ENCODE measurements at regions not wholly inside any gene's neighbourhood (a gene's known extent, or its start where the extent isn't known, plus 50 kb on each side); places are given as distances from the start of the nearest gene placed in this dataset.
"Not testable (repeated sequence)": the region's sequence is repeated elsewhere in the genome, so short reads cannot be mapped to it uniquely, and the experiment has no call there.

DNA sequence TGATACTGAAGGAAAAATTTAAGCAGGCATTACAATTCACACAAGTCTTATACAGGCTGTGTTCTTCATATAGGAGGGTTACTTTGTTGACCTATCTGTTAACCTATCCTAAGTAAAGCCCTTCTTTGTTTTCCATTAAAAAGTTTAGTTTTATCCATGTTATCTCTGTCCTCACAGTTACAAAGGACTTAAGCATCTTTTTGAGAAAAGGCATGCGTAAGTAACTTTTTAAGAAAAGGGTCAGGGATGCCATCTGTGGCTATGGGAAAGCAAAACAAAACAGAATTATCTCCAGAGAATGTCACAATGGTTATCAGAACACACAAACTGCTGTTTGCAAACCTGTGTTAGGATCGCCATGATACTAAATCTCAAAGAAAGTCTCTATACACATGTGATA is 295.8 kb upstream of the MTPN start:
- H3K36me3 ChIP-seq (ENCODE audit: control insufficient read depth, insufficient read depth, low read length), result no peaks in the 10 kb centered on the region
- no peaks in the 10 kb centered on the region for H3K27me3 ChIP-seq (ENCODE audit: insufficient read depth, low read length, poor library complexity)
- H4K5ac ChIP-seq (ENCODE audit: low read length), result no peak overlapping the region
- H3K9ac ChIP-seq (ENCODE audit: low read length), result no peak overlapping the region
- H2BK15ac ChIP-seq (replicated peaks; ENCODE audit: low read depth), result no peak overlapping the region
- H3K56ac ChIP-seq (ENCODE audit: low read length), result no peak overlapping the region
- no peak overlapping the region for H3K4me2 ChIP-seq (ENCODE audit: low read length)
- H2BK5ac ChIP-seq (ENCODE audit: low read length), result no peak overlapping the region
- H3K18ac ChIP-seq (ENCODE audit: low read length), result no peak overlapping the region
- no peak overlapping the region for H3K23ac ChIP-seq (ENCODE audit: low read length)
- H3K79me2 ChIP-seq (ENCODE audit: control insufficient read depth, insufficient read depth, low read length), result no peaks in the 10 kb centered on the region
- no peak overlapping the region for H2AK5ac ChIP-seq (ENCODE audit: low read length)
- no peak for DNase-seq
- no peak overlapping the region for H3K27ac ChIP-seq (ENCODE audit: low read depth, low read length)
- H3K4ac ChIP-seq (ENCODE audit: low read depth, low read length), result no peak overlapping the region
- H3K79me1 ChIP-seq (ENCODE audit: low read length), result no peaks in the 10 kb centered on the region
- H3K4me1 ChIP-seq (ENCODE audit: control insufficient read depth, low read depth, low read length), result no peaks in the 10 kb centered on the region
- no peak overlapping the region for H2BK120ac ChIP-seq (ENCODE audit: low read depth, low read length)
- H4K8ac ChIP-seq (ENCODE audit: low read depth, low read length), result no peak overlapping the region
- no CpG with 5 or more reads among the region's 2 CpGs for WGBS (ENCODE audit: extremely low coverage, insufficient coverage, low lambda C conversion rate)
- H3K4me3 ChIP-seq (ENCODE audit: low read length), result no peak overlapping the region

DNA sequence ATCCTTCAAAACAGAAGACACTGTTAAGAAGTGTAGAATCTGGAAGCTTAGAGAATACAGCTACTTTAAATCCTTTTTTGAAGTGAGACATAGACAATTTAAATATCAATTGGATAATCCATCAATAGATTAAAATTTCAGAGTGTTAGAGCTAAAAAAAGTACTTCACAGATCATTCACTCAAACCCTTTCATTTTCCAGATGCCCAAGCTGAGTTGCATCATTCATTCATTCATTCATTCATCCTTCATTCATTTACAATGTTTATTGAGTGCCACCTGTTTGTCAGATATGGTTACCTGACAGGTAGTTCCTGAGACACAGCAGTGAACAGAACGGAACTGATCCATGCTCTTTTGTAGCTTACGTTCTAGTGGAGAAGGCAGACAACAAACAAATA is 290.7 kb upstream of the MTPN start:
- no peak overlapping the region for H2BK120ac ChIP-seq (ENCODE audit: low read depth, low read length)
- H3K56ac ChIP-seq (ENCODE audit: low read length), result no peak overlapping the region
- no peak overlapping the region for H3K9ac ChIP-seq (ENCODE audit: low read length)
- H3K79me2 ChIP-seq (ENCODE audit: control insufficient read depth, insufficient read depth, low read length), result no peaks in the 10 kb centered on the region
- H2BK15ac ChIP-seq (replicated peaks; ENCODE audit: low read depth), result no peak overlapping the region
- H2AK5ac ChIP-seq (ENCODE audit: low read length), result no peak overlapping the region
- no peak overlapping the region for H2BK5ac ChIP-seq (ENCODE audit: low read length)
- no peak overlapping the region for H3K18ac ChIP-seq (ENCODE audit: low read length)
- no peaks in the 10 kb centered on the region for H3K4me1 ChIP-seq (ENCODE audit: control insufficient read depth, low read depth, low read length)
- no CpG with 5 or more reads among the region's 2 CpGs for WGBS (ENCODE audit: extremely low coverage, insufficient coverage, low lambda C conversion rate)
- no peak overlapping the region for H3K4ac ChIP-seq (ENCODE audit: low read depth, low read length)
- H3K23ac ChIP-seq (ENCODE audit: low read length), result no peak overlapping the region
- H3K4me3 ChIP-seq (ENCODE audit: low read length), result no peak overlapping the region
- DNase-seq, result no peak
- no peaks in the 10 kb centered on the region for H3K36me3 ChIP-seq (ENCODE audit: control insufficient read depth, insufficient read depth, low read length)
- H3K4me2 ChIP-seq (ENCODE audit: low read length), result no peak overlapping the region
- no peak overlapping the region for H3K27ac ChIP-seq (ENCODE audit: low read depth, low read length)
- H3K27me3 ChIP-seq (ENCODE audit: insufficient read depth, low read length, poor library complexity), result no peaks in the 10 kb centered on the region
- H3K79me1 ChIP-seq (ENCODE audit: low read length), result no peaks in the 10 kb centered on the region
- H4K5ac ChIP-seq (ENCODE audit: low read length), result no peak overlapping the region
- no peak overlapping the region for H4K8ac ChIP-seq (ENCODE audit: low read depth, low read length)

DNA sequence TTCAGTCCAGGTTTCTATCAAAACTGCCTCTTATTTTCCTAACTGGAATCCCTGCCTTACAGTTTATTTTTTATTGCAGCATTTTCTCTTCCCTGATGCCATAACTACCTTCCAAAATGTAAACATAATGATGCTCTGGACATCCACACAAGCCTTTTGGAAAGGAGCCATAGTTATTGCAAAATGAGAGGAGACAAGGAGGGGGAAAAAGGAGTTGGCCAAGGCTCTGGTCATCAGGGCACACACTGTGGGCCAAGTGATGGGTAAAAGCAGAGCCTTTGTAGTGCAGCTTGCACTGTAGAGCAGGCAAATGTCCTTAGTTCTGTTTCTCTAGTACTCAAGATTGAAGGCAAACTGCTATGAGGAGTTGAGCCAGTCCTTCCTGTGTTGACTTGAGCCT is 289.3 kb upstream of the MTPN start:
- no peak overlapping the region for H3K4me3 ChIP-seq (ENCODE audit: low read length)
- H3K56ac ChIP-seq (ENCODE audit: low read length), result no peak overlapping the region
- H3K27me3 ChIP-seq (ENCODE audit: insufficient read depth, low read length, poor library complexity), result no peaks in the 10 kb centered on the region
- H3K18ac ChIP-seq (ENCODE audit: low read length), result no peak overlapping the region
- H3K79me1 ChIP-seq (ENCODE audit: low read length), result no peaks in the 10 kb centered on the region
- no peaks in the 10 kb centered on the region for H3K36me3 ChIP-seq (ENCODE audit: control insufficient read depth, insufficient read depth, low read length)
- no peak overlapping the region for H2AK5ac ChIP-seq (ENCODE audit: low read length)
- H2BK5ac ChIP-seq (ENCODE audit: low read length), result no peak overlapping the region
- no peak overlapping the region for H4K8ac ChIP-seq (ENCODE audit: low read depth, low read length)
- no peak overlapping the region for H4K5ac ChIP-seq (ENCODE audit: low read length)
- no peak overlapping the region for H3K4me2 ChIP-seq (ENCODE audit: low read length)
- no peak overlapping the region for H2BK15ac ChIP-seq (replicated peaks; ENCODE audit: low read depth)
- no peak overlapping the region for H3K27ac ChIP-seq (ENCODE audit: low read depth, low read length)
- no peak for DNase-seq
- H3K4me1 ChIP-seq (ENCODE audit: control insufficient read depth, low read depth, low read length), result no peaks in the 10 kb centered on the region
- no peak overlapping the region for H3K23ac ChIP-seq (ENCODE audit: low read length)
- H3K79me2 ChIP-seq (ENCODE audit: control insufficient read depth, insufficient read depth, low read length), result no peaks in the 10 kb centered on the region
- H3K4ac ChIP-seq (ENCODE audit: low read depth, low read length), result no peak overlapping the region
- no peak overlapping the region for H2BK120ac ChIP-seq (ENCODE audit: low read depth, low read length)
- no peak overlapping the region for H3K9ac ChIP-seq (ENCODE audit: low read length)

DNA sequence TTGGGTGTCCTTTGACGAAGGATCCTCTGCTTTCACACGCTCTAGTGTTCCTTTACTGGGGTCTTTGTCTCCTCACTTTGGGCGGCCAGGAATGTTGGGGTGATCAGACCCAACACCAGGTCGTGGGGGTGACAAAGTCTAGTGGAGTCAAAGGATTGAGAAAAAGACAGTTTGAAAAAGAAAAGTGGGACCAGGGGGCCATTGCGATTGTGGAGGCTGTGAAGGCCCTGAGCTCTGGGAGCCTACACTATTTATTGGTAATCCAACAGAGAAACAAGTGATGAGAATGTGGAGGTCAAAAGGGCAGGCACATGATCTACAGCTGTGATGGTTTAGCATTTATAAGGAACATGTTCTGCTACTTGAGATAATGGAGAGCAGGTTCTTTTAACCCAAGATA is 287.1 kb upstream of the MTPN start:
- H3K36me3 ChIP-seq (ENCODE audit: control insufficient read depth, insufficient read depth, low read length); H3K9ac ChIP-seq (ENCODE audit: low read length); H3K27me3 ChIP-seq (ENCODE audit: insufficient read depth, low read length, poor library complexity); H4K8ac ChIP-seq (ENCODE audit: low read depth, low read length); H3K56ac ChIP-seq (ENCODE audit: low read length); H3K79me2 ChIP-seq (ENCODE audit: control insufficient read depth, insufficient read depth, low read length); H3K18ac ChIP-seq (ENCODE audit: low read length); H3K23ac ChIP-seq (ENCODE audit: low read length); H2AK5ac ChIP-seq (ENCODE audit: low read length); H3K4me1 ChIP-seq (ENCODE audit: control insufficient read depth, low read depth, low read length); H3K4ac ChIP-seq (ENCODE audit: low read depth, low read length); H3K27ac ChIP-seq (ENCODE audit: low read depth, low read length); H2BK120ac ChIP-seq (ENCODE audit: low read depth, low read length); H3K4me2 ChIP-seq (ENCODE audit: low read length); H2BK15ac ChIP-seq (replicated peaks; ENCODE audit: low read depth); H2BK5ac ChIP-seq (ENCODE audit: low read length); H3K4me3 ChIP-seq (ENCODE audit: low read length); H3K79me1 ChIP-seq (ENCODE audit: low read length); H4K5ac ChIP-seq (ENCODE audit: low read length): not testable (repeated sequence)
- no CpG with 5 or more reads among the region's 5 CpGs for WGBS (ENCODE audit: extremely low coverage, insufficient coverage, low lambda C conversion rate)
- DNase-seq, result peak; percentile 16

DNA sequence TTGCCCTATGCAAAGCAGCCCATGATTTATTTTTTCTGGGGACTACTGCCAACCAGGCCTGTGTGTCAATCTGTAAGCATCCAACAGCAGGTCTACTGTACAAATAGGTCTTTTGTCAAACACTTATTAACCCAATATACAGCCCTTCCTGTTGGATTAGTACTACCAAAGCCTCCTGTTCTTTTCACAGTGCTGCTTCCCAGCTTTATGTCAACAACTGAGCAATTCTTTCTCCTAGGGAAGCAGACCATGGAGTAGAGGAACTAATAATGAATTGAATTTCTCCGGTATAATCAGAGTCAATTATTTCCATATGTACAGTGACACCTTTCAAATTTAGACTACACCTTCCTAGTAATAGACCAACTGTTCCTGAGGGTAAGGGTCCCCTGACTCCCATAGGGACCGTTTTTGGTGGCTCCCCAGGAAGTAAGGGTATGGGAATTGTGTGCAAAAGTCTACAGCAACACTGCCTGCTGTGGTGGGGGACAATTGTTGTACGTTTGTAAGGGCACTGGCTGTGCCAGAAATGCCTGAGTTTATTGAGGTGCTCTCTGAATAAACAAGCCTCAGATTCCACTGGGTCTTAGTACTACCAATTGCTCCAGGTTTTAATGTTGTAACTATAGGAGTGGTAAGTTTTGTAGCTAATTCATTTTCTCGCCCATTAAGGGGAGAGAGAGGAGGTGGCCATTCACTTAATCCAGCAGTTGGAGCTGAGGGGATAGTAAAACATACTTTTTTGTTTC is 286.1 kb upstream of the MTPN start:
- H3K18ac ChIP-seq (ENCODE audit: low read length); H3K4ac ChIP-seq (ENCODE audit: low read depth, low read length); H2BK120ac ChIP-seq (ENCODE audit: low read depth, low read length); H3K27ac ChIP-seq (ENCODE audit: low read depth, low read length); H3K56ac ChIP-seq (ENCODE audit: low read length); H3K4me2 ChIP-seq (ENCODE audit: low read length); H4K8ac ChIP-seq (ENCODE audit: low read depth, low read length); H2BK5ac ChIP-seq (ENCODE audit: low read length); H3K36me3 ChIP-seq (ENCODE audit: control insufficient read depth, insufficient read depth, low read length); H3K79me1 ChIP-seq (ENCODE audit: low read length); H2BK15ac ChIP-seq (replicated peaks; ENCODE audit: low read depth); H3K79me2 ChIP-seq (ENCODE audit: control insufficient read depth, insufficient read depth, low read length); H4K5ac ChIP-seq (ENCODE audit: low read length); DNase-seq; H3K27me3 ChIP-seq (ENCODE audit: insufficient read depth, low read length, poor library complexity); H3K4me1 ChIP-seq (ENCODE audit: control insufficient read depth, low read depth, low read length); H3K23ac ChIP-seq (ENCODE audit: low read length); H3K9ac ChIP-seq (ENCODE audit: low read length); H3K4me3 ChIP-seq (ENCODE audit: low read length); H2AK5ac ChIP-seq (ENCODE audit: low read length): not testable (repeated sequence)
- no CpG with 5 or more reads among the region's 4 CpGs for WGBS (ENCODE audit: extremely low coverage, insufficient coverage, low lambda C conversion rate)

DNA sequence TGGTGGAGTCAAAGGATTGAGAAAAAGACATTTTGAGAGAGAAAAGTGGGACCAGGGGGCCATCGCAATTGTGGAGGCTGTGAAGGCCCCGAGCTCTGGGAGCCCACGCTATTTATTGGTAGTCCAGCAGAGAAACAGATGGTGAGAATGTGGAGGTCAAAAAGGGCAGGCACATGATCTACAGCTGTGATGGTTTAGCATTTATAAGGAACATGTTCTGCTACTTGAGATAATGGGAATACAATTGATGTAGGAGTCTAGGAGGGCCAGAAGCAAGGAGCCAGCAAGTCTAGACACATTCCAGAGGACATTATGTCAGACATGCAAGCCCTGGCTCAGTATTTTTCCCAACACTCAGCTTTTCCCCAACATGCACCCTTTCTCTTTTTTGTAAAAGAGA is 283.4 kb upstream of the MTPN start:
- not testable (repeated sequence) for H3K79me2 ChIP-seq (ENCODE audit: control insufficient read depth, insufficient read depth, low read length); DNase-seq; H3K4me1 ChIP-seq (ENCODE audit: control insufficient read depth, low read depth, low read length); H3K27me3 ChIP-seq (ENCODE audit: insufficient read depth, low read length, poor library complexity); H3K4me3 ChIP-seq (ENCODE audit: low read length); H4K8ac ChIP-seq (ENCODE audit: low read depth, low read length); H3K23ac ChIP-seq (ENCODE audit: low read length); H2BK5ac ChIP-seq (ENCODE audit: low read length); H2AK5ac ChIP-seq (ENCODE audit: low read length); H3K18ac ChIP-seq (ENCODE audit: low read length); H2BK120ac ChIP-seq (ENCODE audit: low read depth, low read length); H2BK15ac ChIP-seq (replicated peaks; ENCODE audit: low read depth); H3K27ac ChIP-seq (ENCODE audit: low read depth, low read length); H3K36me3 ChIP-seq (ENCODE audit: control insufficient read depth, insufficient read depth, low read length); H3K9ac ChIP-seq (ENCODE audit: low read length); H3K4me2 ChIP-seq (ENCODE audit: low read length); H3K56ac ChIP-seq (ENCODE audit: low read length); H4K5ac ChIP-seq (ENCODE audit: low read length); H3K4ac ChIP-seq (ENCODE audit: low read depth, low read length); H3K79me1 ChIP-seq (ENCODE audit: low read length)
- no CpG with 5 or more reads among the region's 3 CpGs for WGBS (ENCODE audit: extremely low coverage, insufficient coverage, low lambda C conversion rate)
